GM12872 (cell line): ENCODE measurements at regions not wholly inside any gene's neighbourhood (a gene's known extent, or its start where the extent isn't known, plus 50 kb on each side); places are given as distances from the start of the nearest gene placed in this dataset.

Experiments
- TF ChIP-seq, protein P1 (sequence below): IDR thresholded peaks from 3 replicates; pipeline ENCODE4 v1.5.1; 2011; ENCODE audit warnings: low read depth, mild to moderate bottlenecking, low read length, moderate library complexity; ENCODE audit not compliant: insufficient read depth

DNA sequence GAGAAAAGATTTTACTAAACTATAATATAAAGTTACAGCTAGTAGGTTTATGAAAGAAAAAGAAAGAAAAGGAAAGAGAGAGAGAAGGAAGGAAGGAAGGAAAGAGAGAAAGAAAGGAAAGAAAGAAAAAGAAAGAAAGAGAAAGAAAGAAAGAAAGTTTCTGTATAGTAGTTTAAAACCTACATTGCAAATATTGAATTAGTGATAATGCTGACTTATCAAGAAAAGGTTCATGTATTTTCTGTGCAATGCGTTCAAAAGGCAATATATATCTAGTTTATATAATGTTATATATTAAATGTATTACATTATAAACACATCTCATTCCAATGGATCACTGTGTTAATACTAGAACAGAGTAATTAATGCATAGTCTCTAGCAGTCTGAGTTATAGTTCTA, 648.4 kb downstream of the ZBBX start:
- TF ChIP-seq, protein P1, sequence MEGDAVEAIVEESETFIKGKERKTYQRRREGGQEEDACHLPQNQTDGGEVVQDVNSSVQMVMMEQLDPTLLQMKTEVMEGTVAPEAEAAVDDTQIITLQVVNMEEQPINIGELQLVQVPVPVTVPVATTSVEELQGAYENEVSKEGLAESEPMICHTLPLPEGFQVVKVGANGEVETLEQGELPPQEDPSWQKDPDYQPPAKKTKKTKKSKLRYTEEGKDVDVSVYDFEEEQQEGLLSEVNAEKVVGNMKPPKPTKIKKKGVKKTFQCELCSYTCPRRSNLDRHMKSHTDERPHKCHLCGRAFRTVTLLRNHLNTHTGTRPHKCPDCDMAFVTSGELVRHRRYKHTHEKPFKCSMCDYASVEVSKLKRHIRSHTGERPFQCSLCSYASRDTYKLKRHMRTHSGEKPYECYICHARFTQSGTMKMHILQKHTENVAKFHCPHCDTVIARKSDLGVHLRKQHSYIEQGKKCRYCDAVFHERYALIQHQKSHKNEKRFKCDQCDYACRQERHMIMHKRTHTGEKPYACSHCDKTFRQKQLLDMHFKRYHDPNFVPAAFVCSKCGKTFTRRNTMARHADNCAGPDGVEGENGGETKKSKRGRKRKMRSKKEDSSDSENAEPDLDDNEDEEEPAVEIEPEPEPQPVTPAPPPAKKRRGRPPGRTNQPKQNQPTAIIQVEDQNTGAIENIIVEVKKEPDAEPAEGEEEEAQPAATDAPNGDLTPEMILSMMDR: no peak

DNA sequence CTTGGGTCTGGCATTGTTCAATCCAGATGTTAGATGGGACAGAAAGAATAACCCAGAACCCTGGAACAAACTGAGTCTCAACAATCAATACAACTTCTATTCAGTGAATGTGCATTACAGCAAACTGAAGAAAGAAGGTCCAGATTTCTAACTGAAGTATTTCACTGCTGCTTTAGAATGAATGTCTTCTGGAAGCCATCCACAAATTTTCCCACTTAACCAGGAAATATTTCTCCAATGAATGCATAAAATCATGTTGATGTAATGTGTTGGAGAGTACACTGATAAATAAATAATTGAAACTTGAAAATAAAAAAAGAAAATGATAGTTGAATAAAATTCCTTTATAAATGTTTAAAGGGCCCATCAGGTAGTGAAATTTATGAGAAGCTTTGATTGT, 658.6 kb downstream of the ZBBX start:
- TF ChIP-seq, protein P1: no peak

DNA sequence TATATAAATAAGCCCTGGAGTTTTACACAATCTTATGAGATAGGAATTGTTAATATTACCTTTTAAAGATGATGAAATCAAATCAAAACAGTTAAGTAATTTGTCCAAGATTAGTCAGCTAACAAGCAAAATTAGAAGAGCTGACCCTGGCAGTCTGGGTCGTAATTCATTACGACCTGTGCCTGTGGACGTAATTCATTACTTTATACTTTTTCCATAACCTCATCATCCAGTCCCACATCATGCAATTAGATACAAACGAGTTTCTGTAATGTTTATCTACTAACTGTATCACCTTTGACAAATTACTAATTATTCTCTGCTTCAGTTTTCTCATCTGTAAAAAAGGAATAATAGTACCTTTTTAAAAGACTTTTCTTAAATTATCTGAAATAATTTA, 665.9 kb downstream of the ZBBX start:
- TF ChIP-seq, protein P1: no peak

DNA sequence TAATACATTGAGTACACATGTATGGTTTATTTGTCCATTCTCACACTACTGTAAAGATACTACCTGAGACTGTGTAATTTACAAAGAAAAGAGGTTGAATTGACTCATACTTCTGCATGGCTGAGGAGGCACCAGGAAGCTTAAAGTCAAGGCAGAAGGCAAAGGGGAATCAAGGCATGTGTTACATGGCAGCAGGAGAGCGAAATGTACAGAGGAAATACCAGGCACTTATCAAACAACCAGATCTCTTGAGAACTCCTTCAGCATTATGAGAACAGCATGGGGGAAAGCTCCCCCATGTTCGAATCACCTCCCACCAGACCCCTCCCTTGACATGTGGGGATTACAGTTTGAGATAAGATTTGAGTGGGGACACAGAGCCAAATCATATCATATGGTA, 666.3 kb downstream of the ZBBX start:
- TF ChIP-seq, protein P1: no peak

DNA sequence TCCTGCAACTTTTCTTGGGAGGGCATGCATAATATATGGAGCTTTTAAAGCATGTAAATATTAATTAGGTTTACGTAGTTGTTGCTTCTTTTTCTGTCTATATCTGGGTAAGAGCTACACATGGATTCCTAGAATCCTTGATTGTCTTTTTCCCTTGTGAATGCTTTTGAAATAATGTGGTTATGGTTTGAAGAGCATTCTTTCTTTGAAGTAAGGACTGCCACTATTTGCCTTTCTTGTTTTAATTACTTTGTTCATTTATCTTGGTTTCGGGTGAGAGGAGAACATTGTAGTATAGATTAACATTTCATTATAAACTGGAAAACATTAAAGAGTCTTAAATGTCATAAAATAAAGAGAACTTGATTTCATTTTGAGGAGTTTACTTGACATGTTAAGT, 674.0 kb downstream of the ZBBX start:
- TF ChIP-seq, protein P1: no peak

DNA sequence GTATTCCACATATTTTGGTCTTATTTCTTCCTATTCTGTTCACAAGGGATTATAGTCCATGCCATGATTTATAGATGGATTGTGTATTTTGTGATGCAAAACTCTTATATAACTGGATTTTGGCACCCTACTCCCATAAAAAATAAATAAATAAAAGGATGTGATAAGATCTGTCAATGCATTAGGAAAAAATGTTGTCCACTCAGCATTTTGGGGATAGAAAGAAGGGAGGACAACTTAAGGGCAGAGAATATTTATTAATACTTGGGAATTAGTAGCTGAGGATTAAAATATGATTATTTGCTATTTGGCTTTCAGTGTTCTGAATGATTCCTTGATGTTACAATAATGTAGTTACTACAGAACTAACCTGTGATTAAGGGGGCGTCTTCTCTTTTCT, 682.6 kb downstream of the ZBBX start:
- TF ChIP-seq, protein P1: no peak

DNA sequence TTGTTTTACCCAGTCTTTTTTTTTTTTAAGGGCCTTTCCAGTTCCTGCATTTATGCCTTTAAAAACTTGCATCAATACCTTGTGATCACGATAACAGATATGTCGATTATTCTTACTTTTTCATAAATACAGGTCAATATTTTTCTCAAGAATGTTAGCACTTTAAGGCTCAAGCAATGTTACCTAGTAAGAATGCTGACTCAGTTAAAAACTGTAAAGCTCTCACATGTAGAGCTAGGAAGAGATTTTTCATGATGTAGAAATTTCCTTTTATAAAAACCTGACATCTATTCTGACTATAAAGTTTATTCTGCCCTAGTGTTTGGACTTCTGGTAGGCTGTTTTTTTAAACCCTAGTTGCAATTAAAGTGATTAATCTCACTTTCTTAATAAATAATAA, 684.0 kb downstream of the ZBBX start:
- TF ChIP-seq, protein P1: no peak

DNA sequence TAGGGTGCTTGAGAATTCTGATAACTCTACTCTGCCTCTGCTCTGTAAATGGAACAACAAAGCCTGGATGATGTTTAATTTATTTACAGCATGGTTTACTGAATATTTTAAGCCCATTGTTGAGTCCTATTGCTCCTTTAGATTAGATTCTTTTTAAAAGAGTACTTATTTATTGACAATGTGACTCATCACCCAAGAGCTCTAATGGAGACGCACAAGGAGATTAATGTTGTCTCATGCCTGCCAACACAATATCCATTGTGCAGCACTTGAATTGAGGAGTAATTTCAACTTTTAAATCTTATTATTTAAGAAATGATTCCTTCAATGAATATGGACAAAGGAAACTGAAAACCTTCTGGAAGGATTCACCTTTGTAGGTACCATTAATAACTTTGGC, 691.4 kb downstream of the ZBBX start:
- TF ChIP-seq, protein P1: no peak
